Duodenal mucosa (tissue), 2 donors: ENCODE measurements at regions not wholly inside any gene's neighbourhood (a gene's known extent, or its start where the extent isn't known, plus 50 kb on each side); places are given as distances from the start of the nearest gene placed in this dataset.

Source experiments
- H3K27ac ChIP-seq: one replicate; pipeline ENCODE4 v1.7.0; 2013; ENCODE audit warnings: low read depth, low read length
- H3K27me3 ChIP-seq, 2 donors: one replicate each; pipeline ENCODE4 v1.7.0; 2013; ENCODE audit warnings: low read length in 2 of 2, control low read depth in 1 of 2; ENCODE audit not compliant: insufficient read depth in 2 of 2, control insufficient read depth in 1 of 2
- H3K36me3 ChIP-seq, 2 donors: one replicate each; pipeline ENCODE4 v1.7.0; 2013; ENCODE audit warnings: low read length in 2 of 2, control low read depth in 1 of 2; ENCODE audit not compliant: insufficient read depth in 2 of 2, control insufficient read depth in 1 of 2
- H3K4me1 ChIP-seq, 2 donors: one replicate each; pipeline ENCODE4 v1.7.0; 2013; ENCODE audit warnings: low read length in 2 of 2, control low read depth in 1 of 2; ENCODE audit not compliant: insufficient read depth in 2 of 2, control insufficient read depth in 1 of 2
- H3K4me3 ChIP-seq, 2 donors: one replicate each; pipeline ENCODE4 v1.7.0; 2013; ENCODE audit warnings: low read length in 2 of 2, low read depth in 1 of 2
- H3K9ac ChIP-seq, 2 donors: one replicate each; pipeline ENCODE4 v1.7.0; 2013; ENCODE audit warnings: low read length in 2 of 2, low read depth in 1 of 2
- H3K9me3 ChIP-seq, 2 donors: one replicate each; pipeline ENCODE4 v1.7.0; 2013; ENCODE audit warnings: low read length in 2 of 2, control low read depth in 1 of 2; ENCODE audit not compliant: control insufficient read depth in 1 of 2

GRCh38 chr5:164959761-164960160 lies 1454.3 kb downstream of the MAT2B start:
- no peaks in the 10 kb centered on the region for H3K27me3 ChIP-seq
- H3K36me3 ChIP-seq: no peaks in the 10 kb centered on the region
- H3K9me3 ChIP-seq: no peaks in the 10 kb centered on the region
- no peaks in the 10 kb centered on the region for H3K4me1 ChIP-seq
- H3K27ac ChIP-seq: no peak overlapping the region
- no peak overlapping the region for H3K4me3 ChIP-seq
- no peak overlapping the region for H3K9ac ChIP-seq

GRCh38 chr5:164962329-164962961 lies 1457.0 kb downstream of the MAT2B start:
- H3K36me3 ChIP-seq: no peaks in the 10 kb centered on the region

DNA sequence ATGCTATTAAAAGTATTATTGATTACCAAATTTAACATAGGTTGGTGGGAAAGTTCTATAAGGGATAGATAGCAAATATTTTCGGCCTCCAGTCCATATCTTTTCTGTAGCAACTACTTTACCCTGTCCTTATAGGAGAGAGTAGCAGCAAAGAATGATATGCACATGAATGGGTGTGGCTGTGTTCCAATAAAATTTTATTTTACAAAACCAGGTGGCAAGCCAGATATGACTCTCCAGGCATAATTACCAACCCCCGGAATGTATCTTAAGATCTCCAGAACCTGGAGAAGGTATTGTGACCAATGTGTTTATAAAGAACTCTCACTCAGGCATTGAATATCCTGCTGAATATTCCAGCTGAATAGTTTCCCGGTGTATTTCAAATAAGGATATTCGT lies 1461.2 kb downstream of the MAT2B start:
- H3K4me3 ChIP-seq: no peak overlapping the region
- H3K4me1 ChIP-seq: no peaks in the 10 kb centered on the region
- no peak overlapping the region for H3K27ac ChIP-seq
- H3K36me3 ChIP-seq: no peaks in the 10 kb centered on the region
- no peak overlapping the region for H3K9ac ChIP-seq
- no peaks in the 10 kb centered on the region for H3K27me3 ChIP-seq
- no peaks in the 10 kb centered on the region for H3K9me3 ChIP-seq

More at GRCh38 chr5:164962329-164962961, 1457.0 kb downstream of the MAT2B start:
- no peak overlapping the region for H3K9ac ChIP-seq
- no peaks in the 10 kb centered on the region for H3K9me3 ChIP-seq
- no peaks in the 10 kb centered on the region for H3K27me3 ChIP-seq
- H3K4me3 ChIP-seq: no peak overlapping the region
- H3K4me1 ChIP-seq: no peaks in the 10 kb centered on the region
- H3K27ac ChIP-seq: no peak overlapping the region

DNA sequence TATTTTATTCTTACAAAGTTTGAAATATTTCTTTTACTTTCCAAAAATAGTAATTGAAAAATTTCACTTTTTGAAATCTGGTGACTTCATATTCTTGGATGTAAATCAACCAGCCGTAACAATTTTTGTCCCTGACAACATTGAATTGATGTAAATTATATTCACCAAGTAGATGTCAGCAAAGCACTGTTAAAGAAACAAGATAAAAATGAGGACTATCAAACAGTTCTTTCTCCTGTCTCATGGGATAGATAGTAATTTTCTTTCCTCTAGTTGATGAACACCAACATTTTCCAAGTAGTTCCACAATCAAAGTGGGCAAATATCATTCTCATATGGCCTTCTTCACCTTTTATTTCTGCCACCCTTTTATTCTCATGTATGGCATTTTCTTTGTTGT lies 1461.9 kb downstream of the MAT2B start:
- Histone ChIP-seq H3K4me3 (no peak overlapping the region), H3K27me3 (no peaks in the 10 kb centered on the region), H3K36me3 (no peaks in the 10 kb centered on the region), H3K9ac (no peak overlapping the region), H3K4me1 (no peaks in the 10 kb centered on the region), H3K27ac (no peak overlapping the region), H3K9me3 (no peaks in the 10 kb centered on the region)

GRCh38 chr5:164972973-164973372 lies 1467.6 kb downstream of the MAT2B start:
- no peaks in the 10 kb centered on the region for H3K36me3 ChIP-seq
- H3K9me3 ChIP-seq: peaks cover 5% of the 10 kb centered on the region in 2 donors
- H3K4me3 ChIP-seq: no peak overlapping the region
- H3K9ac ChIP-seq: no peak overlapping the region
- H3K4me1 ChIP-seq: no peaks in the 10 kb centered on the region
- H3K27me3 ChIP-seq: no peaks in the 10 kb centered on the region
- H3K27ac ChIP-seq: no peak overlapping the region

GRCh38 chr5:164975986-164976385 lies 1470.6 kb downstream of the MAT2B start:
- H3K9me3 ChIP-seq: peaks cover 5 to 6% of the 10 kb centered on the region in 2 donors
- no peaks in the 10 kb centered on the region for H3K4me1 ChIP-seq
- no peak overlapping the region for H3K9ac ChIP-seq
- H3K4me3 ChIP-seq: no peak overlapping the region
- no peaks in the 10 kb centered on the region for H3K27me3 ChIP-seq
- no peaks in the 10 kb centered on the region for H3K36me3 ChIP-seq
- H3K27ac ChIP-seq: no peak overlapping the region

DNA sequence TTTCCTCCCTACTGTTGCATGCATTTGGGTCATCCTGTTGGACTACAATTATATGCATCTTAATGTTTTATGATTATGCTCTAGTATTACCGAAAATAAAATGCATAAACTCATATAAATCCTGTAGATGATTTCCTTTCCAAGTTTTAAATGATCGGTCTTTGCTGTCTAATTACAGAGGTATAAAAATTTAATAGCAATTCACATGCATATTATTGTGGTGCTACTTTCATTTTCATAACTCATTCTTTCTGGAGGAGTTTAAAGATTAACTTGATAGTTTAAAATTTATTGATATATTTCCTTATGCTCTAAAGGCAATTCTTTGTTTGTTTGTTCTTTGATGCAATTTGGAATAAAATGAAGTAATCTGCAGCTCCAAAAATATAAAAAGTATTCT lies 1475.1 kb downstream of the MAT2B start:
- H3K27me3 ChIP-seq: no peaks in the 10 kb centered on the region
- no peak overlapping the region for H3K27ac ChIP-seq
- no peaks in the 10 kb centered on the region for H3K4me1 ChIP-seq
- H3K9me3 ChIP-seq: peaks cover 3 to 6% of the 10 kb centered on the region in 2 donors
- no peak overlapping the region for H3K9ac ChIP-seq
- no peak overlapping the region for H3K4me3 ChIP-seq
- no peaks in the 10 kb centered on the region for H3K36me3 ChIP-seq

GRCh38 chr5:164998142-164998541 lies 1492.7 kb downstream of the MAT2B start:
- Histone ChIP-seq H3K4me3 (no peak overlapping the region), H3K9me3 (no peaks in the 10 kb centered on the region), H3K27me3 (no peaks in the 10 kb centered on the region), H3K36me3 (no peaks in the 10 kb centered on the region), H3K9ac (no peak overlapping the region), H3K27ac (no peak overlapping the region), H3K4me1 (peaks cover 0 to 8% of the 10 kb centered on the region in 2 donors)

GRCh38 chr5:164998590-164998989 lies 1493.2 kb downstream of the MAT2B start:
- Histone ChIP-seq H3K27me3 (no peaks in the 10 kb centered on the region), H3K36me3 (no peaks in the 10 kb centered on the region)

DNA sequence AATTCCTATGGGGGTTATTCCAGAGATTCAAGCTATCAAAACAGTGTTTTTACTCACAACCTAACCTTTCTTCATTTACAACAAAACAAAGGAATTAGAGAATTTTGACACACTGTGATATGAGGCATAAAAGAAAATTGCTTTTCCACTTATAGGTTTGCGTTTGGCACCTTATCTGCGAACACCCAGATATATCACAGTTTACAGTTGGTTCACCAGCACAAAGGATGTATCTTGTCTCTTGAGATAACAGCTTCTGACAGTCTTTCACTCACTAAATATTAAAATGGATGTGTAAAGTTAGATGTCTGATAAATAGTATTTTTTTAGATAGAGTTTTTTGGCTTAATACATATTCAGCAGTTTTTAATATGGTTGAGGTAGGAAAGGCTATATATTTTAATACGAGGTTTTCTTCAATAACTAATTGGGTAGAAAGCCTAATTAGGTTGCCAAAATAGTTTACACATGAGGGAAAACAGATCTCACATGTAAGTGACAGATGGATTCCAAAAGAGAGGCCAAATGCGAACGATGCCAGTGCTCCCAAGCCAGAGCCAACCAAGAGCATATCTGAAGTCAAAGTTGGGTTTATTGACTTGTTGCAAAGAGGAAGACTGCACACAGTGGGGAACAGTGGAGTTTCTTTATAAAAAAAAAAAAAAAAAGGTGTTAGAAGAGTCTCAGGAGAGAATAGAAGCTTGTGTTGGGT lies 1495.2 kb downstream of the MAT2B start:
- H3K36me3 ChIP-seq: no peaks in the 10 kb centered on the region
- H3K27me3 ChIP-seq: no peaks in the 10 kb centered on the region
- H3K9me3 ChIP-seq: no peaks in the 10 kb centered on the region
- no peak overlapping the region for H3K27ac ChIP-seq
- no peak overlapping the region for H3K4me3 ChIP-seq
- no peak overlapping the region for H3K9ac ChIP-seq
- peaks cover 0 to 11% of the 10 kb centered on the region in 2 donors for H3K4me1 ChIP-seq

More at GRCh38 chr5:164998590-164998989, 1493.2 kb downstream of the MAT2B start:
- Histone ChIP-seq H3K4me3 (no peak overlapping the region), H3K4me1 (peaks cover 0 to 11% of the 10 kb centered on the region in 2 donors), H3K9me3 (no peaks in the 10 kb centered on the region), H3K9ac (no peak overlapping the region), H3K27ac (no peak overlapping the region)
